ENCODE measurements at regions not wholly inside any gene's neighbourhood (a gene's known extent, or its start where the extent isn't known, plus 50 kb on each side); places are given as distances from the start of the nearest gene placed in this dataset.

GRCh38 chr11:13831696-13832095 is 130.8 kb upstream of the SPON1 start:
- Histone ChIP-seq H3K9me3 (ENCODE audit: control insufficient read depth in 2 of 2, insufficient read depth in 1 of 2, low read depth in 1 of 2, low read length in 1 of 2) (peaks cover 0 to 2% of the 10 kb centered on the region in 2 donors), H3K27ac (ENCODE audit: low read depth in 1 of 3, low read length in 2 of 3) (no peak overlapping the region), H3K4me1 (ENCODE audit: control insufficient read depth in 3 of 3, insufficient read depth in 2 of 3, low read depth in 1 of 3, low read length in 2 of 3) (no peaks in the 10 kb centered on the region), H3K27me3 (ENCODE audit: control insufficient read depth in 3 of 3, insufficient read depth in 3 of 3, low read length in 3 of 3) (no peaks in the 10 kb centered on the region), H3K36me3 (ENCODE audit: control insufficient read depth in 3 of 3, insufficient read depth in 2 of 3, low read depth in 1 of 3, low read length in 3 of 3) (no peaks in the 10 kb centered on the region), H3K4me3 (ENCODE audit: low read depth in 1 of 3, low read length in 3 of 3) (no peak overlapping the region)
- DNase-seq (no peak), FAIRE-seq (no peak)

GRCh38 chr11:13834463-13834862 is 128.1 kb upstream of the SPON1 start:
- Histone ChIP-seq H3K36me3 (ENCODE audit: control insufficient read depth in 3 of 3, insufficient read depth in 2 of 3, low read depth in 1 of 3, low read length in 3 of 3) (no peaks in the 10 kb centered on the region), H3K4me3 (ENCODE audit: low read depth in 1 of 3, low read length in 3 of 3) (no peak overlapping the region), H3K27me3 (ENCODE audit: control insufficient read depth in 3 of 3, insufficient read depth in 3 of 3, low read length in 3 of 3) (no peaks in the 10 kb centered on the region), H3K4me1 (ENCODE audit: control insufficient read depth in 3 of 3, insufficient read depth in 2 of 3, low read depth in 1 of 3, low read length in 2 of 3) (no peaks in the 10 kb centered on the region), H3K9me3 (ENCODE audit: control insufficient read depth in 2 of 2, insufficient read depth in 1 of 2, low read depth in 1 of 2, low read length in 1 of 2) (no peaks in the 10 kb centered on the region), H3K27ac (ENCODE audit: low read depth in 1 of 3, low read length in 2 of 3) (no peak overlapping the region)
- DNase-seq (no peak), FAIRE-seq (no peak)
- WGBS, 3 donors: 41 to 42% (median 41%) methylated on average over 3 of the region's 3 CpGs

DNA sequence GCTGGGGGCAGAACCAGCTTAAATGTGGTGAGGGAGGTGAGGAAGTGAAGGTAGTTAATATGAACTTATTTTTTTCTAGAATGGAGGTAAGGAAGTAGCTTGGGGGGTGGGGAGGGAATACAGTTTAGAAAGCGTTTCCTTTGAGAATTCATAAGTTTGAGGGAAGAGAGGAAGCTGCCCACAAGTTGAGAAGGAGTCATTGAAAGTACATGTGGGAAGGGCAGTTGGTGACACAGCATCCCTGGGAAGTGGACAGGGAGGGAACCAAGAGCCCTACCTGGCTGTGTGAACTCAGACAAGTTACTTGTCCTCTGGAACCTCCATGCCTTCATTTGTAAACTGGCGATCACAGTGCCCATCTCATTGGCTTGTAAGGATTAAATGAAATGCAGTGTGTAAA is 125.9 kb upstream of the SPON1 start:
- 55 to 75% (median 72%) methylated on average over 2 of the region's 2 CpGs for WGBS, 3 donors
- DNase-seq (no peak), FAIRE-seq (no peak)
- no peak overlapping the region for H3K27ac ChIP-seq (ENCODE audit: low read depth in 1 of 3, low read length in 2 of 3)
- no peaks in the 10 kb centered on the region for H3K4me1 ChIP-seq (ENCODE audit: control insufficient read depth in 3 of 3, insufficient read depth in 2 of 3, low read depth in 1 of 3, low read length in 2 of 3)
- no peaks in the 10 kb centered on the region for H3K36me3 ChIP-seq (ENCODE audit: control insufficient read depth in 3 of 3, insufficient read depth in 2 of 3, low read depth in 1 of 3, low read length in 3 of 3)
- H3K27me3 ChIP-seq (ENCODE audit: control insufficient read depth in 3 of 3, insufficient read depth in 3 of 3, low read length in 3 of 3): peaks cover 0 to 4% (median 0%) of the 10 kb centered on the region in 3 donors
- H3K9me3 ChIP-seq (ENCODE audit: control insufficient read depth in 2 of 2, insufficient read depth in 1 of 2, low read depth in 1 of 2, low read length in 1 of 2): no peaks in the 10 kb centered on the region
- no peak overlapping the region for H3K4me3 ChIP-seq (ENCODE audit: low read depth in 1 of 3, low read length in 3 of 3)

DNA sequence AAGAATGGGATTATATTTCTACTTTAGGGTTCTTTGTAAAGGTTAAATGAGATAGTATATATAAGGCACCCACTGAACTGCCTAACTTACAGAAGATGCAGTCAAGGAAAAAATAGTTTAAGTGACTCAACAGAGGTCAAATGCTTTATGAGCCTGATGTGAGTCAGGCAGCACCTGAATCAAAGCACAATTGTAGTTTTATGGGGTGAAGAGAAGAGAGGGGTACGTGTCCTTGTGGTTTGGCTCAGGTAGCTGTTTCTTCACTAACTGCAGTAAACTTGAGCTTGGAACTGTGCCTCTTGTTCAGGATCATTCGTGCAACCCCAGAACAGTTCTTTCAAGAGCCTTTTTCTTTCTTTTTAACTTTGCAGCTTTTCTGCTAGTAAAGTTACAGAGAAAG is 125.2 kb upstream of the SPON1 start:
- DNase-seq (no peak), FAIRE-seq (no peak)
- Histone ChIP-seq H3K9me3 (ENCODE audit: control insufficient read depth in 2 of 2, insufficient read depth in 1 of 2, low read depth in 1 of 2, low read length in 1 of 2) (no peaks in the 10 kb centered on the region), H3K27ac (ENCODE audit: low read depth in 1 of 3, low read length in 2 of 3) (no peak overlapping the region), H3K4me1 (ENCODE audit: control insufficient read depth in 3 of 3, insufficient read depth in 2 of 3, low read depth in 1 of 3, low read length in 2 of 3) (no peaks in the 10 kb centered on the region), H3K4me3 (ENCODE audit: low read depth in 1 of 3, low read length in 3 of 3) (no peak overlapping the region), H3K27me3 (ENCODE audit: control insufficient read depth in 3 of 3, insufficient read depth in 3 of 3, low read length in 3 of 3) (peaks cover 0 to 4% (median 0%) of the 10 kb centered on the region in 3 donors), H3K36me3 (ENCODE audit: control insufficient read depth in 3 of 3, insufficient read depth in 2 of 3, low read depth in 1 of 3, low read length in 3 of 3) (no peaks in the 10 kb centered on the region)
- WGBS, 3 donors: 16 to 62% (median 33%) methylated on average over 2 of the region's 2 CpGs

DNA sequence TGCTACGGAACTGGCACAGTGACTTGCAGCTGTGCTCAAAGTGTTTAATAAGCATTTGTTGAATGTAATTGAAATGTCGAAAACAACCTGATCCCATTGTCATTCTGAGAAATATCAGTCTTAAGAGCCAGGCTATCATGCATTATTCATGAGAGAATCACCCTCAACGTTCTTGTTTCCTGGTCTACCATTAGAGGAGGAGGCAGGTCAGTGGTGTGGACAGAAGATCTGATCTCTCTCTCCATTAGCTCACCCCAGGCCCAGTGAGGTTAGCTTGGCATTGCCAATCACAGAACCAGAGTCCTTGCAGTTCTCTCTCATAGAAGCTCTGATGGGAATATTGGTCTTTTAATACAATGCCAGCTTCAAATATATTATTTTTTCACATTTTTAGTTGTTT is 121.1 kb upstream of the SPON1 start:
- H3K4me3 ChIP-seq (ENCODE audit: low read depth in 1 of 3, low read length in 3 of 3): no peak overlapping the region
- H3K36me3 ChIP-seq (ENCODE audit: control insufficient read depth in 3 of 3, insufficient read depth in 2 of 3, low read depth in 1 of 3, low read length in 3 of 3): no peaks in the 10 kb centered on the region
- no peak overlapping the region for H3K27ac ChIP-seq (ENCODE audit: low read depth in 1 of 3, low read length in 2 of 3)
- 65 to 74% (median 70%) methylated on average over 3 of the region's 3 CpGs for WGBS, 3 donors
- DNase-seq (no peak), FAIRE-seq (no peak)
- H3K27me3 ChIP-seq (ENCODE audit: control insufficient read depth in 3 of 3, insufficient read depth in 3 of 3, low read length in 3 of 3): peaks cover 0 to 4% (median 0%) of the 10 kb centered on the region in 3 donors
- H3K9me3 ChIP-seq (ENCODE audit: control insufficient read depth in 2 of 2, insufficient read depth in 1 of 2, low read depth in 1 of 2, low read length in 1 of 2): no peaks in the 10 kb centered on the region
- H3K4me1 ChIP-seq (ENCODE audit: control insufficient read depth in 3 of 3, insufficient read depth in 2 of 3, low read depth in 1 of 3, low read length in 2 of 3): no peaks in the 10 kb centered on the region

GRCh38 chr11:13848031-13848430 is 114.5 kb upstream of the SPON1 start:
- Histone ChIP-seq H3K4me1 (ENCODE audit: control insufficient read depth in 3 of 3, insufficient read depth in 2 of 3, low read depth in 1 of 3, low read length in 2 of 3) (no peaks in the 10 kb centered on the region), H3K36me3 (ENCODE audit: control insufficient read depth in 3 of 3, insufficient read depth in 2 of 3, low read depth in 1 of 3, low read length in 3 of 3) (no peaks in the 10 kb centered on the region), H3K4me3 (ENCODE audit: low read depth in 1 of 3, low read length in 3 of 3) (no peak overlapping the region), H3K27ac (ENCODE audit: low read depth in 1 of 3, low read length in 2 of 3) (no peak overlapping the region), H3K9me3 (ENCODE audit: control insufficient read depth in 2 of 2, insufficient read depth in 1 of 2, low read depth in 1 of 2, low read length in 1 of 2) (no peaks in the 10 kb centered on the region), H3K27me3 (ENCODE audit: control insufficient read depth in 3 of 3, insufficient read depth in 3 of 3, low read length in 3 of 3) (peaks cover 0 to 4% (median 0%) of the 10 kb centered on the region in 3 donors)
- no peak for DNase-seq
- FAIRE-seq: no peak

- FAIRE-seq (no peak), DNase-seq (no peak)
- H3K4me3 ChIP-seq (ENCODE audit: low read depth in 1 of 3, low read length in 3 of 3): no peak overlapping the region
- 46 to 49% (median 47%) methylated on average over 5 of the region's 5 CpGs for WGBS, 3 donors
- H3K27ac ChIP-seq (ENCODE audit: low read depth in 1 of 3, low read length in 2 of 3): no peak overlapping the region
- H3K36me3 ChIP-seq (ENCODE audit: control insufficient read depth in 3 of 3, insufficient read depth in 2 of 3, low read depth in 1 of 3, low read length in 3 of 3): no peaks in the 10 kb centered on the region
- no peaks in the 10 kb centered on the region for H3K9me3 ChIP-seq (ENCODE audit: control insufficient read depth in 2 of 2, insufficient read depth in 1 of 2, low read depth in 1 of 2, low read length in 1 of 2)
- no peaks in the 10 kb centered on the region for H3K4me1 ChIP-seq (ENCODE audit: control insufficient read depth in 3 of 3, insufficient read depth in 2 of 3, low read depth in 1 of 3, low read length in 2 of 3)
- peaks cover 0 to 4% (median 0%) of the 10 kb centered on the region in 3 donors for H3K27me3 ChIP-seq (ENCODE audit: control insufficient read depth in 3 of 3, insufficient read depth in 3 of 3, low read length in 3 of 3)
Observed at GRCh38 chr11:13850231-13851005, 112.1 kb upstream of the SPON1 start.

DNA sequence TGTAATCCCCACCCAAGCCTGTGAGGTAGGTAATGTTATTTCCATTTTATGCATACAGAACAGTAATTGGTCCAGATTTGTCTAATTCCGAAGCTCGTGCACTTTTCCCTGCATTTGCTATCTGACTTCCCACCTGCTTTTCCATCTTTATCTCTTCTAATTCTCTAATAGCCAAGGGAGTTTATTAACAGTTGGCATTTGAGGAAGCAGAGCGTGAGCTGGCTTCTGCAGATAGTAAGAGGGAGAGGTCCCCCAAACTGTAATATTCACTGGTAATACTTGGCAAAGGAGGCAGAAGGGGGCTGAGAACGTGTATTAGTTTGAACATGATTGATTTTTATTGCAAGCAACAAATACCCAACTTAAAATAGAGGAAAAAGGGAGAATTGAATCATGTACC is 110.8 kb upstream of the SPON1 start:
- H3K4me1 ChIP-seq (ENCODE audit: control insufficient read depth in 3 of 3, insufficient read depth in 2 of 3, low read depth in 1 of 3, low read length in 2 of 3): no peaks in the 10 kb centered on the region
- WGBS, 3 donors: 23 to 55% (median 29%) methylated on average over 4 of the region's 4 CpGs
- no peak for FAIRE-seq
- no peak overlapping the region for H3K27ac ChIP-seq (ENCODE audit: low read depth in 1 of 3, low read length in 2 of 3)
- DNase-seq: no peak
- H3K4me3 ChIP-seq (ENCODE audit: low read depth in 1 of 3, low read length in 3 of 3): no peak overlapping the region
- peaks cover 0 to 4% (median 0%) of the 10 kb centered on the region in 3 donors for H3K27me3 ChIP-seq (ENCODE audit: control insufficient read depth in 3 of 3, insufficient read depth in 3 of 3, low read length in 3 of 3)
- H3K9me3 ChIP-seq (ENCODE audit: control insufficient read depth in 2 of 2, insufficient read depth in 1 of 2, low read depth in 1 of 2, low read length in 1 of 2): no peaks in the 10 kb centered on the region
- H3K36me3 ChIP-seq (ENCODE audit: control insufficient read depth in 3 of 3, insufficient read depth in 2 of 3, low read depth in 1 of 3, low read length in 3 of 3): no peaks in the 10 kb centered on the region

GRCh38 chr11:13852481-13852880 is 110.0 kb upstream of the SPON1 start:
- Histone ChIP-seq H3K27me3 (ENCODE audit: control insufficient read depth in 3 of 3, insufficient read depth in 3 of 3, low read length in 3 of 3) (peaks cover 0 to 4% (median 0%) of the 10 kb centered on the region in 3 donors), H3K36me3 (ENCODE audit: control insufficient read depth in 3 of 3, insufficient read depth in 2 of 3, low read depth in 1 of 3, low read length in 3 of 3) (no peaks in the 10 kb centered on the region), H3K27ac (ENCODE audit: low read depth in 1 of 3, low read length in 2 of 3) (no peak overlapping the region), H3K4me3 (ENCODE audit: low read depth in 1 of 3, low read length in 3 of 3) (no peak overlapping the region), H3K4me1 (ENCODE audit: control insufficient read depth in 3 of 3, insufficient read depth in 2 of 3, low read depth in 1 of 3, low read length in 2 of 3) (no peaks in the 10 kb centered on the region), H3K9me3 (ENCODE audit: control insufficient read depth in 2 of 2, insufficient read depth in 1 of 2, low read depth in 1 of 2, low read length in 1 of 2) (no peaks in the 10 kb centered on the region)
- no peak for DNase-seq
- no peak for FAIRE-seq
- WGBS, 3 donors: 48 to 72% (median 56%) methylated on average over 5 of the region's 5 CpGs
